ENCODE measurements at regions not wholly inside any gene's neighbourhood (a gene's known extent, or its start where the extent isn't known, plus 50 kb on each side); places are given as distances from the start of the nearest gene placed in this dataset.
A peak's percentile ranks its signal among the peaks of the same experiment; 100 is the strongest.
"Not testable (repeated sequence)": the region's sequence is repeated elsewhere in the genome, so short reads cannot be mapped to it uniquely, and the experiment has no call there.

- not testable (repeated sequence) for DNase-seq; H3K9me3 ChIP-seq (ENCODE audit: control insufficient read depth in 2 of 2, low read length in 2 of 2); H3K27me3 Mint-ChIP-seq; H3K9me3 Mint-ChIP-seq; H3K36me3 ChIP-seq (ENCODE audit: control insufficient read depth, insufficient read depth, low read length); H3K4me3 ChIP-seq (ENCODE audit: low read depth, low read length); H3K4me1 ChIP-seq (ENCODE audit: control insufficient read depth, insufficient read depth, low read length, poor library complexity, severe bottlenecking); H3K27me3 ChIP-seq (ENCODE audit: control insufficient read depth, insufficient read depth, low read length); H3K27ac ChIP-seq (ENCODE audit: insufficient read depth, low read length, poor library complexity, severe bottlenecking); H3K4me1 Mint-ChIP-seq; H3K36me3 Mint-ChIP-seq; H3K27ac Mint-ChIP-seq; ATAC-seq (ENCODE audit: low read depth in 2 of 2)
- peak overlapping the region in 1 of 4 donors; percentile 63 for H3K4me3 Mint-ChIP-seq
Observed at GRCh38 chr14:19241451-19241850, 192.7 kb downstream of the POTEG start.

GRCh38 chr14:19242529-19242928 lies 191.6 kb downstream of the POTEG start:
- H3K36me3 Mint-ChIP-seq; H3K4me1 Mint-ChIP-seq; H3K9me3 ChIP-seq (ENCODE audit: control insufficient read depth in 2 of 2, low read length in 2 of 2); ATAC-seq (ENCODE audit: low read depth in 2 of 2); DNase-seq; H3K27ac Mint-ChIP-seq; H3K4me1 ChIP-seq (ENCODE audit: control insufficient read depth, insufficient read depth, low read length, poor library complexity, severe bottlenecking); H3K9me3 Mint-ChIP-seq; H3K27ac ChIP-seq (ENCODE audit: insufficient read depth, low read length, poor library complexity, severe bottlenecking); H3K4me3 ChIP-seq (ENCODE audit: low read depth, low read length); H3K27me3 ChIP-seq (ENCODE audit: control insufficient read depth, insufficient read depth, low read length); H3K4me3 Mint-ChIP-seq; H3K36me3 ChIP-seq (ENCODE audit: control insufficient read depth, insufficient read depth, low read length); H3K27me3 Mint-ChIP-seq: not testable (repeated sequence)

GRCh38 chr14:19266908-19267307 lies 167.2 kb downstream of the POTEG start:
- H3K27me3 Mint-ChIP-seq; H3K4me1 Mint-ChIP-seq; H3K9me3 Mint-ChIP-seq; H3K27me3 ChIP-seq (ENCODE audit: control insufficient read depth, insufficient read depth, low read length); H3K27ac Mint-ChIP-seq; H3K4me1 ChIP-seq (ENCODE audit: control insufficient read depth, insufficient read depth, low read length, poor library complexity, severe bottlenecking); H3K4me3 ChIP-seq (ENCODE audit: low read depth, low read length); H3K36me3 Mint-ChIP-seq; DNase-seq; H3K36me3 ChIP-seq (ENCODE audit: control insufficient read depth, insufficient read depth, low read length); H3K9me3 ChIP-seq (ENCODE audit: control insufficient read depth in 2 of 2, low read length in 2 of 2); H3K27ac ChIP-seq (ENCODE audit: insufficient read depth, low read length, poor library complexity, severe bottlenecking); ATAC-seq (ENCODE audit: low read depth in 2 of 2); H3K4me3 Mint-ChIP-seq: not testable (repeated sequence)

- H3K27ac ChIP-seq (ENCODE audit: insufficient read depth, low read length, poor library complexity, severe bottlenecking); H3K9me3 Mint-ChIP-seq; H3K4me1 ChIP-seq (ENCODE audit: control insufficient read depth, insufficient read depth, low read length, poor library complexity, severe bottlenecking); H3K4me3 Mint-ChIP-seq; H3K9me3 ChIP-seq (ENCODE audit: control insufficient read depth in 2 of 2, low read length in 2 of 2); H3K4me1 Mint-ChIP-seq; H3K27me3 Mint-ChIP-seq; H3K36me3 ChIP-seq (ENCODE audit: control insufficient read depth, insufficient read depth, low read length); H3K4me3 ChIP-seq (ENCODE audit: low read depth, low read length); H3K27me3 ChIP-seq (ENCODE audit: control insufficient read depth, insufficient read depth, low read length); H3K36me3 Mint-ChIP-seq; ATAC-seq (ENCODE audit: low read depth in 2 of 2); H3K27ac Mint-ChIP-seq; DNase-seq: not testable (repeated sequence)
Observed at GRCh38 chr14:19267636-19268035, 166.5 kb downstream of the POTEG start.

- DNase-seq; H3K27ac ChIP-seq (ENCODE audit: insufficient read depth, low read length, poor library complexity, severe bottlenecking); H3K4me3 Mint-ChIP-seq; H3K4me1 Mint-ChIP-seq; H3K36me3 ChIP-seq (ENCODE audit: control insufficient read depth, insufficient read depth, low read length); H3K27ac Mint-ChIP-seq; ATAC-seq (ENCODE audit: low read depth in 2 of 2); H3K27me3 Mint-ChIP-seq; H3K4me1 ChIP-seq (ENCODE audit: control insufficient read depth, insufficient read depth, low read length, poor library complexity, severe bottlenecking); H3K9me3 Mint-ChIP-seq; H3K36me3 Mint-ChIP-seq; H3K4me3 ChIP-seq (ENCODE audit: low read depth, low read length); H3K9me3 ChIP-seq (ENCODE audit: control insufficient read depth in 2 of 2, low read length in 2 of 2); H3K27me3 ChIP-seq (ENCODE audit: control insufficient read depth, insufficient read depth, low read length): not testable (repeated sequence)
Observed at GRCh38 chr14:19268047-19268627, 166.0 kb downstream of the POTEG start.

- H3K9me3 ChIP-seq (ENCODE audit: control insufficient read depth in 2 of 2, low read length in 2 of 2); ATAC-seq (ENCODE audit: low read depth in 2 of 2); H3K27me3 ChIP-seq (ENCODE audit: control insufficient read depth, insufficient read depth, low read length); DNase-seq; H3K4me3 ChIP-seq (ENCODE audit: low read depth, low read length); H3K4me3 Mint-ChIP-seq; H3K27me3 Mint-ChIP-seq; H3K4me1 ChIP-seq (ENCODE audit: control insufficient read depth, insufficient read depth, low read length, poor library complexity, severe bottlenecking); H3K36me3 Mint-ChIP-seq; H3K27ac ChIP-seq (ENCODE audit: insufficient read depth, low read length, poor library complexity, severe bottlenecking); H3K36me3 ChIP-seq (ENCODE audit: control insufficient read depth, insufficient read depth, low read length); H3K9me3 Mint-ChIP-seq; H3K4me1 Mint-ChIP-seq; H3K27ac Mint-ChIP-seq: not testable (repeated sequence)
Observed at GRCh38 chr14:19272235-19272634, 161.9 kb downstream of the POTEG start.

- ATAC-seq (ENCODE audit: low read depth in 2 of 2); H3K9me3 Mint-ChIP-seq; H3K4me3 ChIP-seq (ENCODE audit: low read depth, low read length); H3K4me1 ChIP-seq (ENCODE audit: control insufficient read depth, insufficient read depth, low read length, poor library complexity, severe bottlenecking); H3K27ac Mint-ChIP-seq; H3K27me3 ChIP-seq (ENCODE audit: control insufficient read depth, insufficient read depth, low read length); H3K27ac ChIP-seq (ENCODE audit: insufficient read depth, low read length, poor library complexity, severe bottlenecking); H3K36me3 ChIP-seq (ENCODE audit: control insufficient read depth, insufficient read depth, low read length); H3K9me3 ChIP-seq (ENCODE audit: control insufficient read depth in 2 of 2, low read length in 2 of 2); H3K4me3 Mint-ChIP-seq; DNase-seq; H3K36me3 Mint-ChIP-seq; H3K4me1 Mint-ChIP-seq; H3K27me3 Mint-ChIP-seq: not testable (repeated sequence)
Observed at GRCh38 chr14:19289669-19290068, 144.5 kb downstream of the POTEG start.

GRCh38 chr14:19300243-19300642 lies 133.9 kb downstream of the POTEG start:
- not testable (repeated sequence) for H3K27ac ChIP-seq (ENCODE audit: insufficient read depth, low read length, poor library complexity, severe bottlenecking); H3K27ac Mint-ChIP-seq; H3K36me3 Mint-ChIP-seq; H3K9me3 ChIP-seq (ENCODE audit: control insufficient read depth in 2 of 2, low read length in 2 of 2); H3K27me3 ChIP-seq (ENCODE audit: control insufficient read depth, insufficient read depth, low read length); H3K36me3 ChIP-seq (ENCODE audit: control insufficient read depth, insufficient read depth, low read length); H3K4me1 ChIP-seq (ENCODE audit: control insufficient read depth, insufficient read depth, low read length, poor library complexity, severe bottlenecking); H3K9me3 Mint-ChIP-seq; DNase-seq; H3K4me3 Mint-ChIP-seq; ATAC-seq (ENCODE audit: low read depth in 2 of 2); H3K4me3 ChIP-seq (ENCODE audit: low read depth, low read length); H3K4me1 Mint-ChIP-seq; H3K27me3 Mint-ChIP-seq

Data from CD4-positive, CD25-positive, alpha-beta regulatory T cell (primary cell).